Loucy (cell line): ENCODE measurements at regions not wholly inside any gene's neighbourhood (a gene's known extent, or its start where the extent isn't known, plus 50 kb on each side); places are given as distances from the start of the nearest gene placed in this dataset.

Experiments used
- CTCF ChIP-seq: fragments of 200-600 bp; sonication (generic); conservative IDR thresholded peaks from 2 replicates; pipeline ENCODE4 v1.5.1; 2014; ENCODE audit warnings: mild to moderate bottlenecking, antibody characterized with exemption, low read length
- EZH2phosphoT487 ChIP-seq: fragments of 200-600 bp; IDR thresholded peaks from 2 replicates; pipeline ENCODE4 v1.6.1; 2018; ENCODE audit warnings: antibody characterized with exemption, mild to moderate bottlenecking, moderate library complexity, borderline replicate concordance

DNA sequence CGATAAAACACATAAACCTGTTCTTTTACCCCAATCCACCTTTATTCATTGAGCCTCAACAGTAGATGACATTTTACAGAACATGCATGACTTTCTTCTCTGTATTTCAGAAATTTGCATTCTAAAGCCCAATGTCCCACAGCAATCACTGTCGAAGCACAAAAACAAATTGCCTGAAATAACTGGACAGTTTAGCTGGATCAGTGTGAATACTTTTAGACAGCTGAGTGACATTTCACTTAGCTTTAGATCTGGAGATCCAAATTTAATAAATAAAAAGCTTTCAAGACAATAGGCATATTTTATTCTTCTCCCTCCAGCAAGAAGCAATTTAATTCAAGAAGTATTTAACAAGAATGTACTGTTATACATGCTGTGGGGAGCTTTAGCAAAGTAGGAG is 109.1 kb upstream of the FSCB start:
- TF ChIP-seq CTCF (no peak), EZH2phosphoT487 (no peak)
